Central memory CD8-positive, alpha-beta T cell (primary cell): ENCODE measurements at regions not wholly inside any gene's neighbourhood (a gene's known extent, or its start where the extent isn't known, plus 50 kb on each side); places are given as distances from the start of the nearest gene placed in this dataset.
A peak's percentile ranks its signal among the peaks of the same experiment; 100 is the strongest.

ENCODE experiments used
- ATAC-seq: fragments of 150-1000 bp; cut with Tn5 transposase; replicated peaks from 2 replicates; pipeline ENCODE4 v1.10.0; 2022; ENCODE audit warnings: mild to moderate bottlenecking, moderate FRiP score, moderate number of reproducible peaks; ENCODE audit not compliant: poor library complexity, severe bottlenecking; ENCODE audit errors: extremely low read depth
- DNase-seq, 2 donors: peaks; one replicate each; pipeline ENCODE4 v3.0.0; 2021; ENCODE audit warnings: low spot score in 2 of 2
- H3K27ac Mint-ChIP-seq: one replicate; pipeline ENCODE4 v1.8.0; 2022; ENCODE audit warnings: low read depth, mild to moderate bottlenecking, moderate library complexity, mixed read lengths
- H3K27me3 Mint-ChIP-seq: one replicate; pipeline ENCODE4 v1.8.0; 2022; ENCODE audit warnings: mixed read lengths
- H3K36me3 Mint-ChIP-seq: one replicate; pipeline ENCODE4 v1.8.0; 2022; ENCODE audit warnings: mild to moderate bottlenecking, moderate library complexity, mixed read lengths; ENCODE audit not compliant: insufficient read depth
- H3K4me1 Mint-ChIP-seq: one replicate; pipeline ENCODE4 v1.8.0; 2022; ENCODE audit warnings: mixed read lengths
- H3K4me3 Mint-ChIP-seq: one replicate; pipeline ENCODE4 v1.8.0; 2022; ENCODE audit warnings: mild to moderate bottlenecking, moderate library complexity, mixed read lengths
- H3K9me3 Mint-ChIP-seq: one replicate; pipeline ENCODE4 v1.8.0; 2022; ENCODE audit warnings: mixed read lengths

DNA sequence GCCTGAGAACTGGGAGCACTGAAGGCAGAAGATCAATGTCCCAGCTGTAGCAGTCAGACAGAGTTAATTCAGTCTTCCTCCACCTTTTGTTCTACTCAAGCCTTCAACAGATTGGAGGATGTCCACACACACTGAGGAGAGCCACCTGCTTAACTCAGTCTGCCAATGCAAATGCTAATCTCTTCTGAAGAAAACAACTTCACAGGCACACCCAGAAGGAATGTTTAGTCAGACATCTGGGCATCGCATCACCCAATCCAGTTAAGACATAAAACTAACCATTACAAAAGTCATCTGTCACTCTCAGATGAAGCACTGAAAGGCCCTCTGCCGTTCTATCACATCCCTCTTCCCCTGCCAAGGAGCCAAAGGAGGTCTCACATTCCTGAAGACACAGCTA is 173.7 kb downstream of the CENPC start:
- DNase-seq: no peak
- Mint-ChIP-seq H3K4me3 (no peak overlapping the region), H3K27ac (no peak overlapping the region), H3K4me1 (no peaks in the 10 kb centered on the region), H3K9me3 (no peaks in the 10 kb centered on the region), H3K36me3 (no peaks in the 10 kb centered on the region), H3K27me3 (peaks cover 26% of the 10 kb centered on the region)
- no peak for ATAC-seq

DNA sequence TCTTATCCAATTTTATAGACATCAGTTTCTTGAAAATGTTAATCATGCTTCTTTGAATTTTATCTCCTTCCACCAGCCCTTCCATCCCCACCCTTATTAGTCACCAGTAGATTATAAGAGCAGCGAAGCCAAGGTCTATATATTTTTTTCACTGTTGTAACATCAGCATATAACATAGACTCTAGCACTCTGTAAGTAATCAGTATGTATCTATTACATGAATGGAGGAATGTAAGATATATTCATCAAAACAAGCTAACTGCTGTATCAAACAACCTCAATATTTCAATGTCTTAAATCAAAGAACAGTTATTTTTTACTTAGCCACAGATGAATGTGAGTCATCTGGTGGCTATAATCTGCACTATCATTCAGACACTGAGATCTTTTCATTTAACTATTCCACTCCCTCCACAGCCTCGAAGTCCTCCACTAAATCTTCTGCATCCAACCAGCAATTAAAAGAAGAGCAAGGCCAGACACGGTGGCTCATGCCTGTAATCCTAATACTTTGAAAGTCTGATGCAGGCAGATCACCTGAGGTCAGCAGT is 178.9 kb downstream of the CENPC start:
- H3K4me3 Mint-ChIP-seq: no peak overlapping the region
- peaks cover 8% of the 10 kb centered on the region for H3K9me3 Mint-ChIP-seq
- no peaks in the 10 kb centered on the region for H3K36me3 Mint-ChIP-seq
- no peak overlapping the region for H3K27ac Mint-ChIP-seq
- DNase-seq: no peak
- H3K27me3 Mint-ChIP-seq: peaks cover 37% of the 10 kb centered on the region
- H3K4me1 Mint-ChIP-seq: no peaks in the 10 kb centered on the region
- no peak for ATAC-seq

DNA sequence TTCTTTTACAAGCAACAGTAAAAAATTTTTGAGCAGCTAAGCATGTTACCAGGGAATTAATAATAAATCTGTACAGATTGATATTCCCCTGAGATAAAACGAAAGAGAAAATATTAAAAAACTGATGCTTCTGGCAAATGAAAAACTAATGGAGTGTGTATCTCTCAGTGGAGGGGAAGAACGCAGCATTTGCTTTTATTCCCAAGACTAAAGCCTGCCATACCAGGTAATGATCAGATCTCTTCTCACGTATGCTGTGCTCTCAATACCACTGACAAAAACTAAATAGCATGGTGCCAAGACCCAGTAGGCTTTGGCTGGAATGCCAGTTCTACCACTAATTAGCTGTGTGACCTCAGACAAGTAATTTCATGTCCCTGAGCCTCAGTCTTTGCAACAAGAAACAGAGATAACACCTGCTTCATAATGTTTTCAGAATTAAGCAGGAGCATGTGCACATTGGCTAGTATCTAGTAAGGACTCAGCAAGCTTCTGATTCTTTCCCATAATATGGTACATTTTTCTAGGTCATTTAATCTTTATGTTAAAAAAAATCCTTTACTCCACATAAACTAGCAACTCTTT is 179.6 kb downstream of the CENPC start:
- DNase-seq (no peak), ATAC-seq (no peak)
- Mint-ChIP-seq H3K4me3 (no peak overlapping the region), H3K27ac (no peak overlapping the region), H3K4me1 (no peaks in the 10 kb centered on the region), H3K27me3 (peaks cover 37% of the 10 kb centered on the region), H3K9me3 (peaks cover 8% of the 10 kb centered on the region), H3K36me3 (no peaks in the 10 kb centered on the region)

DNA sequence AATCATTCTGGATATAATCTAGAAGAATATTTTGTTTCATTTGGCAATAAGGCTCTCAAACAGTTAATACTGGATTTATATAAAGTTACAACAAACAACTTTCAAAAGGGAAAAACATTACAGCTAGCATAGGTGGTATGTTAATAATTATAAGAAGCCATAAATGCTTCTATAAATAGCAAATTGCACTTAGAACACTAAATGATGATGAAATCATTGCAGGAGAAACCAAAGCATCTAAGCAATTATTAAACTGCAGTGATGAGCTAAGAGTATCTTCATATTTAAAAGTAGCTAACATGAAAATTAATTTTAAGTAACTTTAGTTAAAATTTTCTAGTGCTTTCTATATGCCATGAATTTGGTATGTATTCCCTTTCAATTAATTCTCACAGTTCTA is 189.5 kb downstream of the CENPC start:
- H3K36me3 Mint-ChIP-seq: peaks cover 2% of the 10 kb centered on the region
- no peaks in the 10 kb centered on the region for H3K9me3 Mint-ChIP-seq
- ATAC-seq: no peak
- H3K27ac Mint-ChIP-seq: no peak overlapping the region
- no peaks in the 10 kb centered on the region for H3K4me1 Mint-ChIP-seq
- H3K4me3 Mint-ChIP-seq: no peak overlapping the region
- no peaks in the 10 kb centered on the region for H3K27me3 Mint-ChIP-seq
- no peak for DNase-seq

DNA sequence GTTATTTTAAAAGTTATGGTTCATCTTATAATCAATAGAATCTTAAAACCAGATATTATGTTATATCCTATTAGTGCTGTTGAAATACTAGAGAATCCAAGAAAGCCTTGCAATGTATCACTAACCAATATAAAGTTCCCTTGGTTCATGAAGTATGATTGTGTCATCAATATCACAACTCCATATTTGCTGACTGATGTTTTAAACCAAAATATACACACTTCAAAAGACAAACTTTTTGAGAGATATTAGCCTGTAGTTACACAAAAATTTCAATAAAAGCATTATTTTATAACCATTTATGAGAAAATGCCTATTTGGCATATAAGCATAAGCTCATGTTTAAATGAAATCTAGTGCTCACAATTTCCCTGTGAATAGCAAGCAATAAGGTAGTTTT is 198.6 kb downstream of the CENPC start:
- H3K4me3 Mint-ChIP-seq: no peak overlapping the region
- H3K27ac Mint-ChIP-seq: no peak overlapping the region
- H3K4me1 Mint-ChIP-seq: no peaks in the 10 kb centered on the region
- ATAC-seq: no peak
- no peak for DNase-seq
- H3K36me3 Mint-ChIP-seq: no peaks in the 10 kb centered on the region
- H3K27me3 Mint-ChIP-seq: no peaks in the 10 kb centered on the region
- no peaks in the 10 kb centered on the region for H3K9me3 Mint-ChIP-seq

DNA sequence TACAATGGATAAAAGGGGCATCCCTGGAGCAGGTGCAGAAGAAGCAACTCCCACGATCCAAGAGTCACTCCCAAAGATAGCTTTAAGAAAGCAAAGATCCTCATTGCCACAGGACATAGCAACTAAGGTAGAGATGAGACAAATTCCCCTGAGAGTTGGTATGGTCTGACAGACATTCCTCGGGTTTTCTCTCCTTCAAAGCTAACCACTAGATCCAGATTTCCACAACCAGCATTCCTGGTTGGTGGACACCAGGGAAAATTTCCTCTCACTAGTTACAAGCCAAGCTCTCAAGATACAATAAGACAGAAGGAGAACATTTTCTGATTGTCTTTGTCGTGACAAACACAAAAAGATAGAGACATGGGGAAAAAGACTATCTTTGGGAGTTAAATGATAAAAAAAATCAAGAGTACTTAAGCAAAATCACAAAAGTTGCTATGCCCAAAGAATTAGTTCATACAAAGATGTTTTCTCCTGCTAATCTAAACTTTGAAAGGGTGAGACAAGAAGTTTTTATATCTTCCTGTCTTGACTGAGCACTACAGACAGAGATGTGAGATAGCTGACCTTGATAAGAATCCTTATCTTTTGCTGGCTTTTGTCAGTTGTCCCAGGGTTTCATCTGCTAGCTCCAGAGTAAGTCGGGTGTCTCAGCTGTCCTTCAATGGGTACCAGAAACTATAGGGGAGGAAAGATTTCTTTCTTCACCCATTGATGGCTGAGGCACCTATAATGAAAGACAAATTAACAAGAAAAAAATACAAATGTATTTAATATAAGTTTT is 200.5 kb downstream of the CENPC start:
- DNase-seq (no peak), ATAC-seq (no peak)
- H3K36me3 Mint-ChIP-seq: no peaks in the 10 kb centered on the region
- no peaks in the 10 kb centered on the region for H3K27me3 Mint-ChIP-seq
- H3K4me3 Mint-ChIP-seq: no peak overlapping the region
- no peaks in the 10 kb centered on the region for H3K4me1 Mint-ChIP-seq
- H3K27ac Mint-ChIP-seq: no peak overlapping the region
- no peaks in the 10 kb centered on the region for H3K9me3 Mint-ChIP-seq

DNA sequence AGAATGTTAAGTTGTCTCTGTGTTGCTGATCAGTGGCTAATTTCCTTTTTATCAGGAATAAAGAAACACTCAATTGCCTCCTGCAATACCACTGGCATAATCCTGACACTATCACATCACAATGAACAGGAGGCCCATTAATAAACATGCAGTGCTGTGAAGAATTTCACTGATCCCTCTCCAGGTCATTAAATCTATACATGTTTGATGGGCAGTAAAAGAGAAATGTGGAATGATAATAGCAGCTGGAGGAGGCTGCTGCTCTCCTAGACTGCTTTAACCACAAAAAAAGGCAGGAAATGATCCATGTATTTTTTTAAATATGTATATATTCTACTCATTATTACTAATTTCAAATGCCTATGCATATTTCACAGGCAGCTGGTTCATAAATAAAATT is 202.1 kb downstream of the CENPC start:
- no peaks in the 10 kb centered on the region for H3K27me3 Mint-ChIP-seq
- H3K4me1 Mint-ChIP-seq: no peaks in the 10 kb centered on the region
- H3K9me3 Mint-ChIP-seq: no peaks in the 10 kb centered on the region
- no peaks in the 10 kb centered on the region for H3K36me3 Mint-ChIP-seq
- no peak overlapping the region for H3K27ac Mint-ChIP-seq
- H3K4me3 Mint-ChIP-seq: no peak overlapping the region
- DNase-seq (no peak), ATAC-seq (no peak)

DNA sequence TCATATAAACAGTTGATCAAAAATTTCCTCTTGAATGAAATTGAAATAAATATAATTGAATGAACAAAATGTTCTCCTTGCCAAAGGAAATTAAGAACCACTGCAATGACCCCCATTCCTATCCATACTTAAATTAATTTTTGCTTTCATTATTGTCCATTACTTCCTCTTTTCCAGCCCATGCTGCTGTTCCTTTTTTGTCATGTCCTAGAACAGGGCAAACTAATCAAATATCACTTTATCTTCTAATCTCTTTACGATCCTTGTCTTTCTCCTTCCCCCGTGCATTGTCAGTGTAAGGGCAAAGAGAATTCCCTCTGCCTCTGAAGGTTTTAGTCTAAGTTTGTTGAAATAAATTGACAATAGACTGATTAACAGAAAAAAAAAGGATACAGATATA is 203.0 kb downstream of the CENPC start:
- DNase-seq (no peak), ATAC-seq (no peak)
- Mint-ChIP-seq H3K27ac (no peak overlapping the region), H3K36me3 (no peaks in the 10 kb centered on the region), H3K4me1 (no peaks in the 10 kb centered on the region), H3K9me3 (no peaks in the 10 kb centered on the region), H3K4me3 (no peak overlapping the region), H3K27me3 (no peaks in the 10 kb centered on the region)

DNA sequence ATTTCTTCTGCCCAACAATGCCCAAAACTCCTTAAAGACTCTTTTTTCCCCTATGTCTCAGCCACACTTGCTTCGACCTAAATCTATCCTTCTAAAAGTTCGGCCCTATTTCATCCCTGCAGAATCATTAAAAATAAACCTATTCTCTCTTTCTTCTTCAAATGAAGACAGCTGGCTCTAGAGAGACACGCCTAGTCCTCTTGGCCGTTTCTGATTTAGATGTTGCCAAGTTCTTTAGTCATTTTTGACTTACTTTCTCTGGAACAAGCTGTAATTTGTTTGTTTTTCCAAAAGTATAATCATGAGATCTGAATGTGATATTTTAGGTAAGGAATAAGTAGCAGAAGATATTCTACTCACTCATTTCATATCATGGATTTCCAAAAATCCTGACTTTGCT is 211.6 kb downstream of the CENPC start:
- no peaks in the 10 kb centered on the region for H3K9me3 Mint-ChIP-seq
- no peaks in the 10 kb centered on the region for H3K4me1 Mint-ChIP-seq
- H3K4me3 Mint-ChIP-seq: no peak overlapping the region
- no peak for DNase-seq
- no peak for ATAC-seq
- no peaks in the 10 kb centered on the region for H3K36me3 Mint-ChIP-seq
- H3K27ac Mint-ChIP-seq: no peak overlapping the region
- peaks cover 19% of the 10 kb centered on the region for H3K27me3 Mint-ChIP-seq

DNA sequence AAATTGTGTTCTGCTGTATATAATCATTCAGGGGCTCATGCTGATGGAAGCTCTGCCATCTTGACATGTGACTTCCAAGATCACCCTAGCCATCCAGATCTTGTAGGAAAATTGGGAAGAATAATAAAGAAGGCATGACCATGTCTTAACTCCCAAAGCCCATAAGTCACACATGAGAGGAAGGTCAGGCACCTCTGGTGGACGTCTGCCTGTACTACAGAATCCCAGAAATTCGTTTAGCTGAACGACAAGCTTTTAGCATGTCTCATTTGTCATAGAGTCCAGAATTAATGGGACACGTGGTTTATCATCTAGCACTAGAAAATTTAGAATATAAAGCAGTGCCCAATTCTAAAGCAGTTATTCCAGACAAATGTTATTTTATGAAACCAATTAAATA is 212.7 kb downstream of the CENPC start:
- Mint-ChIP-seq H3K27me3 (peaks cover 30% of the 10 kb centered on the region), H3K27ac (no peak overlapping the region), H3K4me3 (no peak overlapping the region), H3K9me3 (no peaks in the 10 kb centered on the region), H3K36me3 (no peaks in the 10 kb centered on the region), H3K4me1 (no peaks in the 10 kb centered on the region)
- ATAC-seq (no peak), DNase-seq (no peak)

DNA sequence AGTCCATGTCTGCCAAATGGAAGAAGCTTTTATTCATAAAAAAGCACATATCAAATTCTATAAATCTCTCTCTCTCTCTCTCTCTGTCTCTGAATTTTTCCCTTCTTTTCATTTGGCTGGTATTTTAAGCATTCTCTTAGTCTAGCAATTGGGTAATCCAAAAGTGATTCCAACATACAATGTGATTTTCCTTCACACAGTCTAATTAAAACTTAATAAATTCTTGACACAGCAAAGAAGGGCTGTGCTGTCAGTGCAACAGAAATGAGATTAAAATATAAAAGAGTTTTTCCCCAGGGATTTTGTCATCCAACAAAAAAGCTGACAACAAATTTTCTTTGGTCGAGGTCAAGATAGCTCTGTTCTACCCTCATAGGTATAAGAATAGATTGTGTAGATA is 216.9 kb downstream of the CENPC start:
- H3K4me1 Mint-ChIP-seq: no peaks in the 10 kb centered on the region
- DNase-seq (no peak), ATAC-seq (no peak)
- H3K4me3 Mint-ChIP-seq: no peak overlapping the region
- H3K27ac Mint-ChIP-seq: no peak overlapping the region
- H3K36me3 Mint-ChIP-seq: peaks cover 2% of the 10 kb centered on the region
- peaks cover 26% of the 10 kb centered on the region for H3K27me3 Mint-ChIP-seq
- no peaks in the 10 kb centered on the region for H3K9me3 Mint-ChIP-seq

DNA sequence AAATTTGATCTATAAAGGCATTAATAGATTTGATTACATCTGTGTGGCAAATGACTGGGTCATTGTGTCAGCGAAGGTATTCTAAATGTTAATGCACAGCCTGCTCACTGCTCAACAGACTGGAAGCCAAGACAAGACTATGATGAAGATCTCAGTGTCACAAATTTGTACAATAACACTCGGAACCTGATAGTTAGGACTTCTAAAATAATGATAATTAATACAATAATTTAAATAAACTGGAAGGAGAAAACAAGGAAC is 217.4 kb downstream of the CENPC start:
- Mint-ChIP-seq H3K27ac (no peak overlapping the region), H3K4me1 (no peaks in the 10 kb centered on the region), H3K4me3 (no peak overlapping the region), H3K27me3 (peaks cover 23% of the 10 kb centered on the region), H3K36me3 (peaks cover 2% of the 10 kb centered on the region), H3K9me3 (no peaks in the 10 kb centered on the region)
- no peak for DNase-seq
- ATAC-seq: no peak

DNA sequence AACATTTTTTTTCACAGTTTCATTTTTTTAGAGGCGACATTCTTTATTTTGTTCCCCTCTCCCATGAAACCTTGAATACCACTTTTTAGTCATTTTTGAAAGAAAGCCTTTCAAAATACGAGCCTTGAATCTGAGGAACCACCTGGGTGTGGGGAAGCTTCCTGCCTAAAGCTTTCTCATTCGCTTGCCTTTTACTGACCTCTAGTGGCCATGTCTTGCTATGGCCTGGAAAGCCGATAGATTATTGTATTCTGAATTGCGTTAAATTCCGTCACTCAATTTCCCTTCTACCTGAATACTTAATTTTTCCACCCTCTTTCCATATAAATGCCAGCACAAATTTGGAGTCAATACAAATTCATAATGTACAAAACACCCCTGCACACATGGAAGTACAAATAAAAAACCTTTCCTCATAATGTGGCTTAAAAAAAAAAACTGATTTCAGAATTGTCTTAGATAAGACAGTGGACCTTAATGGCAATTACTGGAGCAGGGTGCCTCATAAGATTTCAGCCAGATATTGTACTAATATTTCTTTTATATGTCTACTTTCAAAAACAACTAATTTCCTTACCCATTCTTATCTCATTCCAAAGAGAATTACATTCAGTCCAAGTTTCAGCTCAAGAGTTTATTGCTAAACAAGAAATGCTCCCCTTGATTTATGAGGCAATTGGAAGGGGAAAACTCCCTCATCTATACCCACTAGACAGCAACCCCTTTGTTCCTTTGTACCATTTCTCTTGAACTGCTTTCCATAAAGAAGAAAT is 217.9 kb downstream of the CENPC start:
- Mint-ChIP-seq H3K27me3 (peaks cover 23% of the 10 kb centered on the region), H3K4me1 (no peaks in the 10 kb centered on the region), H3K4me3 (no peak overlapping the region), H3K36me3 (peaks cover 2% of the 10 kb centered on the region), H3K27ac (no peak overlapping the region), H3K9me3 (no peaks in the 10 kb centered on the region)
- ATAC-seq (peak; percentile 46), DNase-seq (no peak)
